Medulla oblongata (tissue), 1 donor: ENCODE measurements at regions not wholly inside any gene's neighbourhood (a gene's known extent, or its start where the extent isn't known, plus 50 kb on each side); places are given as distances from the start of the nearest gene placed in this dataset.

ENCODE experiments used
- DNase-seq: peaks from one replicate; pipeline ENCODE4 v3.0.0-alpha.2; 2015; ENCODE audit errors: extremely low spot score

DNA sequence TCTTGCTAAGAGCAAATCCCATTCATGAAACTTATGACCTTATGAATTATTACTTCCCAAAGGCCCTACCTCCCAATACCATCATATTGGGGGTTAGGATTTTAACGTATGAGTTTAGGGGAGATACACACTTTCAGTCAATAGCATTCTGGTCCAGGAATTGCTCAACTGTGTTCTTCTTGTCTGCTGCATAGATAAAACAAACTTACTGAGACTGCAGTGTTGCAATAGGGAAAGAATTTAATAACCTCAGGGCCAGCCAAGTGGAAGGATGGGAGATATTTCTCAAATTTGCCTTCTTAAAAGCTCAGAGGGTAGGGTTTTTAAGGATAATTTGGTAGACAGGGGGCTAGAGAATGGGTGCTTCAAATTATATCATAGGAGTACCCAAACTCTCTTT, 625.8 kb downstream of the OTOL1 start:
- no peak for DNase-seq

DNA sequence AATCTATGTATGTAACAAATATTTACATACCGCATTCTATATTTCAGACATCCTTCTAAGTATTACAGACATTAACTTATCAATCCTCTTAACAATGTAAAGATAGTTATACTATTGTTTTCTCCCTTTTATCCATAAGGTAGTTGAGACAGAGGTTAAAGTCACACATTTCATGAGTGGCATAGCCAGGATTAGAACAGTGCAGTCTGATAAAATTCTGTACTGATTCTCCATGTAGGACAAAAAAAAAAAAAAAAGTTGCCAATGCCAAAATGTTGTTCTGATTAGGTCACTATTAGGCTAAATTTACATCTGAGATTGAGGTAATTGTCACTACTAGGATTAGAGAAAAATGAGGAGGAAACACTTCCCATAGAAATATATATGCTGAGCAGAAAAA, 629.2 kb downstream of the OTOL1 start:
- DNase-seq = no peak

DNA sequence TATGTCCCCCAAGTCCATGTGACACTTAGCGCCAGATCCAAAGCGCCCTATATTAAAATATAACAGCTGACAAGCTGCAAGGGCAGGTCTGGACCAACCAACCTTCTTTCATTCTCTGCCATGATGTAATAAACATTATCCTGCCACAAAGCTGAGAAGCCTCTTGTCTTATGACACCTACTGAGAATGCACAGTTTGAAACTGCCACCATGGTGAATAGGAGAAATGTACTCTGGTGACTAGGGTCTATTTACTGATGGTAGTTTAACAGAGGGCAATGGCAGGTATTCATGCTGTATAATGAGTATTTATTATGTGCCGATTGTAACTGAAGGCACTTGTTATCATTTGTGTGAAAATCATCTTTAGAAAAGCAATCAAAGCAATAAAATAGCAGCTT, 634.0 kb downstream of the OTOL1 start:
- DNase-seq = no peak

DNA sequence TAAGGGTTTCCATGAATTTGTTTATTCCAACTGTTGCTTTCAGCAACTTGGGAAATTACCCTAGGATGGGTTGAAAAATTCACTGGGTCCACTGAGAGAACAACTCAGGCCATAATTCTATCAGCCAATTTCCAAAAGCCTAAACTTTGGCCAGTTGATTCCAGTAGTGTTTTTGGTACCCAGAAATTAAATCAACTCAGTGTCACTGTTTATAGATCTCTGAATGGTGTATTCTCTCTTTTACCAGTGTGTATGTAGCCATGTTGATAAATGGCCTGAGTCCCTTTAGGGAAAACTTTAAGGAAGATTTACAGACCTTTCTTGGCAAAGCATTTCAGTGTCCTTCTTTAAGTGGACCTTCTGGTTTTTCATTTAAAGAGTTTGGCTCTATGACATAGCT, 636.4 kb downstream of the OTOL1 start:
- DNase-seq = no peak

DNA sequence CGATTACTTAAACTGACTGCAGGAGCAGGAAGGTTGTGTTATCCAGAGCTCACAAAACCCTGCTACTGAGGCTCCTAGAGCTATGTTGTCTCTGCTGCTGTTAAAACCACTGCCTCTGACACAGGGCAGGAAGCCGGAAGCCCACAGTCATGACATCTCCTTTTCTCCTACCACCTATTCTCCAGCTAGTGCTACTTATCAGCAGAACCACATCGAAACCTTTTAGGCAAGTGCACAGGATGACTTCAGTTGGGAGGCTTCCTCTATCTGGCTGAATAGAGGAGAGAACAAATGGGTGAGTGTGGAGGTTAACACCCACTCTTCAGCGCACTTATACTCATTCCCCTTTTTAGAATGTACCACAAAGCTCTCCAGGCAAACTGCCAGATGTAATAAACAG, 638.0 kb downstream of the OTOL1 start:
- DNase-seq = no peak

DNA sequence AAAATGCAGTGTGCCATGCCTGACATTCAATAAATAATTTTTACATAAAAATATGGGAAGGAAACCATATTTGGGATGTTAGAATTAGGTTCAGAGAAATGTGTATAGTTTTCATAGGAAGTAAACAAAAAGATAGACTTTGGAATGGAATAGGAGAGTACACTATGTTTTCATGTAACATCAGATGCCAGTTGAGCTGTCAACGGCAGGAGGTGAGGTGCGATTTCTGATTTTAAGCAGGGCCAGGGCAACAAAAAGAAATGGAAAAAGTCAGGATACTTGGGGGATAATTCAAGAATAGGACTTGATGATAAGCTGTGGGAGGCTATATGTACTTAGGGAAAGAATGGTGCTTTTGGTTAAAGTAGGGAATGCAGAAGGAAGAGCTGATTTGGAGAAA, 639.5 kb downstream of the OTOL1 start:
- DNase-seq = no peak

DNA sequence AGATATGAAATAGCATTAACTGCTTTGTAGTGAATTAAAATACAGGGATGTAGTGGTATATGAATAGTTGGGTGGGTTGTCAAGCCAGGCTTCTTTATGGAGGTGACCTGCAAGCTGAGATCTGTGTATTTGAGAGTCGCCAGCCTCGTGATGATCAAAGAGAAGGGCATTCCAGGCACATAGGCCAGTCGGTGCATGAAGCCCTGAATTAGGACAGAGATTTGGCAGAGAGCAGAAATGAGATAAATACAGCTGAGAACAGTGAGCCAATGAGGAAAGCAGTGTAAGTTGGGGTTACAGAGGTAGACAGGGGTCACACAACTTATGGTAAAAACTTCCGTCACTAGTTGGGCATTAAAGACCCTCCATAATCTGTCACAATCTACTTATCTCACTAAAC, 641.9 kb downstream of the OTOL1 start:
- no peak for DNase-seq

DNA sequence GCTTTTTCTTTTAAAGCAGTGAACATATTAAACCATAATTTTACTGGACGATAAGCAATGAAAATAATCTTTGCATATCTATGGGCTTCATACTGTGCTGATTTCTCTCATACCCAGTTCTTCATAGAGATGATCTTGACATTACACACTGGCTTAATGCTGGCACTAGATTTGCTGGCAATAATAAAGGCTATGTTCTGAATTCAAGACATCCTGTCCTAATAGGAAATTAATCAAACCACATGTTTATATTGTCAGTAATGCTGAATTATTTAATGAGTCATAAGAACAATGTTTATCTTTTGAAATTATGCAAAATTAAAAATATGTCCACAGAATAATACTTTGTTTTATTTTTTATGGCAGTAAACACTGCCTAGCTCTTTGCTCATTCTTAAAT, 643.2 kb downstream of the OTOL1 start:
- DNase-seq = no peak

DNA sequence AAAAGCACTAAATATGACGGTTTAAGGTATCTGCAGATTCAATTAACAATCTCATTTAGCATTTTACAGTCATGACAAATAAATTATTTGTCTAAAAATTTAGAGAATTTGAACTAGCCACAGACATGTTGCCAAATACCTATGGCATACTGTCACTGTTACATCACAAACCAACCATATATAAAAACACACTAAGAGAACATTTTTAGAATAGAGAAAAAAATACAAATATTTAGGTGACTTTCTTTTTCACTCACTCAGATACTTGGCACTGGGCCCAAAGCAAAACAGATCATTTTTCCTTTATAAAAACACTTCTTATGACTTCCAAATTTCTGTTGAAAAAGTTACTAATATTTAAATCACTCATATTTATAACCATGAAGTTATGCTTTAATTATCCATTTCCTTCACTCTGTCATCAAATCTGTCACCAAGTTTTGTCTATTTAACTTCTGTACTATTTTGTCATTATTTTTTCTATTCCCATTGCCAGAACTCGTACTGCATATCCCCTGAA, 644.7 kb downstream of the OTOL1 start:
- no peak for DNase-seq

DNA sequence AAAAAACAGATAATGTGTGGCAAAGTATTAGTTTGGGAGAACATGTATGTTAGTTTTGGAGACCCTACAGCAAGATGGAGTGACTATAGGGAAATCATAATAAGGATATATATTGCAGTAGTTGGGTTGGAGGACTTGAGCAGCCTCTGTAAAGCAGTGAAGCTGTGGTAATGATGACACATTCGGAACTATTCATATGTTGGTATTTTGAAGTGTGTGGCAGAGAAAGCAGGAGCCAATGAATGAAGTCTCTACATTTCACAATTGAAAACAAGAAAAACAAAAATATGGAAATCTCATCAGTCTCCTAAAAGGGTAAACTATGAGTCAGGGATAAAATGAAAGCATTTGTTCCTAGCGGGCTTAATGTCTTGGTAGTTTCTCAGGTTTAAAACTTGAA, 645.9 kb downstream of the OTOL1 start:
- DNase-seq = no peak

DNA sequence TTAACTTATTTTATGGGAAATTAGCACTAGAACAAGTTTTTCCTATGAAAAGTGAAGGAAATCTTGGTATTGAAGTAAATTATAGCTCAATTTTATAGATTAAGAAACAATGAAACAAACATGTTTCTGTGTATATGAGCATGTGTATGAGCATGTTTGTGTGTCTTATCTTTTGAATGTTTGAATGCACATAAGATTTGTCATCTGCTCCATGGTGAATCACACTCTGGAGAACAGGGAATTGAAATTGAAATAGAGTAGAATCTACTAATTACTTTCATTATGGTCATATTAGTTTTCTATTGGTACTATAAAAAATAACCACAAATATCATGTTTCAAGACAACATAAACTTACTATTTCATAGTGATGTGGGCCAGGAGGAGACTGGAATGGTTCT, 646.6 kb downstream of the OTOL1 start:
- no peak for DNase-seq

DNA sequence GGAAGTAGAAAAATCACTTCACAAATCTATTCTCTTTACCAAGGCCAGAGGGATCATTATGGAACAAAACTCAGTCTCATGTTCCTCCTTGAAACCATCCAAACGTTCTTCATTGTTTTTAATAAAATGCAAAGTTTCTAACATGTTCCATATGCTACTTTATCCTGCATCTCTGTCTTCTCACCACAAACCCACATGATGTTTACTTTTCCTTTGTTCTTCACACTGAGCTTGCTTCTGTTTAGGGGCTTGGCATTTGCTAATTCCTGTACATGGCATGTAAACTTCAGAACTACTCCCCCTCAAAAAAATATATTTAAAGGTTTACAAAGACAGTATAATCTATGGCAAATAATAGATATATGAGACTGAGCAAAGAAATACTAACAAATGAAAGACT, 651.4 kb downstream of the OTOL1 start:
- no peak for DNase-seq

DNA sequence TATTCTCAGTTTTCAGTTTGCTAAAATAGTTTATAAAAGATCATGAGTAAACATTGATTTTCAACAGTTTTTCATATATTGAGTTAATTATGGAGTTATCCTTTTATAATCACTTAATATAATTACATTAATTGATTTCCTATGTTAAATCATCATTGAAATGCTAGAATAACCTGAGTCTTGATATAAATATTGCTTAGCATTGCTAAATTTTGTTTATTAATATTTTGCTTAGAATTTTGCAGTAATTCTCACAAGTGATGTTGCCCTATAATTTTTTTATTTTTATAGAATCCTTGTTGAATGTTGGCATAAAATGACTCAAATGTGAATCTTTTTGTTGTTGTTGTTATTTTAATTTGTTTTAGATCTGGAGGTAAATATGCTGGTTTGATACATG, 654.2 kb downstream of the OTOL1 start:
- DNase-seq = no peak

DNA sequence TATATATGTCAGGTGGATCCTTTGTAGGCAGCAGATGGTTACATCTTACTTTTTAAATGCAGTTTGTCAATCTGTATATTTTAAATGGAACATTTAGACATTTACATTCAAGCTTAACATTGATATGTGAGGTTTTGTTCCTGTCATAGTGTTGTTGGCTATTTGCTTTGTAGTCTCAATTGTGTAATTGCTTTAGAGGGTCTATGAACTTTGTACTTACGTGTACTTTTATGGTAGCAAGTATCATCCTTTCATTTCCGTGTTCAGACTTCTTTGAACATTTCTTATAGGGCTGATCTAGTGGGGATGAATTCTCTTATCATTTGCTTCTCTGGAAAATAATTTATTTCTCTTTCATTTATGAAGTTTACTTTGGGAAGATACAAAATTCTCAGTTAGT, 656.0 kb downstream of the OTOL1 start:
- no peak for DNase-seq

DNA sequence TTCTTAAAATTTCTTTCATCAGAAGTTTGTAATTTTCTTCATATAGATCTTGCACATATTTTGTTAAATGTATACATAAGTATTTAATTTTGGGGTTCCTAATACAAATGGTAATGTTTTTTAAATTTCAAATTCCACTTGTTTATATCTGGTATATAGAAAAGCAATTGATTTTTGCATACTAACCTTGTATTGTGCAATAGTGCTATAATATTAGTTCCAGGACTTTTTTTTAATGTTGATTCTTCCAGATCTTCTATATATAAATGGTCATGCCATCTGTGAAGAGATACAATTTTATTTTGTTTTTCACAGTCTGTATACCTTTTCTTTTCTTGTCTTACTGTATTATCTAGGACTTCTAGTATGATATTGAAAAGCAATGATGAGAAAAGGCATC, 665.0 kb downstream of the OTOL1 start:
- DNase-seq = no peak

DNA sequence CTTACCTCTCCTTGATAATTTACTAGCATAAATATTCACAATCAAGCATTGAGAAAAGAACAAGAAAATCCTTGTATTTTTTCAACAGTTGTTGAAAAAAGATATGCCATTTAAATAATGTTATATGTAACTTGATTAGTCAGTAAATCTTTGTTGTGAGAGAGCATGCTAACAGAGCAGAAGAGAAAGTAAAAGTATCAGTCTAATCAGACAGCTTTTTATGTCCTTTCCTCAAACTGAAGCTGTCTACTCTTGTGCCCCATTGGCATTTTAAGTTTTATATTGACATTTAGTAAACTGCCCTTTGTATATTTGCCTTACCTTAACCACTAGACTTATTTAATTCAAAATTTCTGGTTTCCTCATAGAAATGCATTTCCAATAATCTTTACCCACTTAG, 668.7 kb downstream of the OTOL1 start:
- no peak for DNase-seq

DNA sequence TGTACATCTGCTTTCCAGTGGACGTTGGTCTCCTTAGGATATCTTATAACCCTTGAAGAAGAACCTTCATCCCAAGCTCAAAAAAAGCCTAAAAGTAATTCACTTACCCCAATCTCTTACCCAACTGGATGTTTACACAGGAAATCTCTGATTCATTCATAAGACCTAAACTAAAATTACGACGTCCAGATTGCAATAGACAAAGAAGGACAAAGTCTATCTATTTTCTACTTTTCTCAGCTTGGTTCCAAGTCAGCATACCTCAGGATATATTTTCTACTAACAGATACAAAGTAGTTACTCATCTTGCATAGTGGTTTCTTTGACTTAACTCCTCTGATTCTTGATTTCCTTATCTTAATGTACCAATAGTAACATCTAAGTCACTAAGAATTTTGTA, 669.9 kb downstream of the OTOL1 start:
- no peak for DNase-seq

DNA sequence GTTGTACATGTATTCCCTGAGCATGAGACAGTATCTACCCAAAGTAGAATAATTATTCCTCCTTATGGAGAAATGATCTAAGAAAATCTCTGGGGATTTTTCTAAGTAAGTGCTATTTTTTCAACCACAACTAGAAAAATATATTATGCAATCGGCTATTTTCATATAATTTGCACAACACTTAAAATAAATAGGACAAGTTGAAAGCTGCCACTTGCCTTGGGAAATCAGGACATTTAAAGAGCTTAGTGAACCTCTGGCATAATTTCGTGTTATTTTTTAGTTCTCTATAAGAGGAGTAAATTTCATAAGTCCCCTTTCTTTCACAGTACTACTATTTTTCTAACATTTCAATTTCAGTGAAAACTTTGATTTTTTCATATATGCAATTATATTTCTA, 672.1 kb downstream of the OTOL1 start:
- DNase-seq = no peak

DNA sequence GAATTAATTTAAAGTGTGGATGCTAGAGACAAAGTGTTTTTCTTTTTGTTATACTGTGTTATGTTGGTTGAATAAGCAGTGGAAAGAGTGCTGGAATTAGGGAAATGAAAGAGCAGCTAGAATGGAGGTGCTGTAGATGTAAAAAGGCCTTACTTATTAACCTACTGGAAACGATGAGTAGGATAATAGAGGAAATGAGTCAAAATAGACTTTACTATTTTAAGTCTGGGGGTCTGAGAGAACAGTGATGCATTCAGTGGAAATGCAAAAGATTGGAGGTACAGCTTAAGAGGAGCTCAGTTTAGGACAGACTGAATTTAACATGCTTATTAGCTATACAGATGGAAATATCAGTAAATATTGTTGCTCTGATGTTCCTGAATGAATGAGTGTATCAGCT, 674.0 kb downstream of the OTOL1 start:
- no peak for DNase-seq

DNA sequence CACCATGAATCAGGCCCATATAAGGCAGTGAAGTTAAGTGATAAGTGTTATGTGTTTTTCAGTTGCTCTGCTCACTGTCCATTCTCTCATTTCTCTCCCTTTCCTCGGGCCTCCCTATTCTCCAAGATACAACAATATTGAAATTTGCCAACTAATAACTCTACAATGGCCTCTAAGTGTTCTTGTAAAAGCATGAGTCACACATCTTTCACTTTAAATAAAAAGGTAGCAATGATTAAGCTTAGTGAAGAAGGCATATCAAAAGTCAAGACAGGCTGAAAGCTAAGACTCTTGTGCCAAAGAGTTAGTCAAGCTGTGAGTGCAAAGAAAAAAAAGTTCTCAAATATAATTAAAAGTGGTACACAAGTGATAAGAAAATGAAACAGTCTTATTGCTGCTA, 675.4 kb downstream of the OTOL1 start:
- no peak for DNase-seq

DNA sequence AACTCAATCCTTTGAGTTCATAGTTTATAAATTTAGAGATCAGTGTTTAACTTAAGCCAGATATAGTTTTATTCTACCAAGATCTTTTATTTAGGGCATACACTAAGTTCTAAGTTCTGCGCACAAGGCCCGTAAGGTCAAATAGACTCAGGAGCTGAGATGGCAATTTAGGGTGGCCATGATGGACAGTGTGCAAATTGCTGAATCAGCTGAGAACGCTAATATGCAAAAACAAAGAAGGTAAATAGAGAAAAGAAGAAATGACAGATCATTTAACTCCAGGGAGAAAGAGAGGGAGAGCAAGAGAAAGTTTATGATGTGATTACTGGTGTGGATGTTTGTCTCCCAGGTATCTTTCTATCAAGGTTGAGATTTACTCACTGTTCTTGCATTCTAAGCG, 678.5 kb downstream of the OTOL1 start:
- no peak for DNase-seq

DNA sequence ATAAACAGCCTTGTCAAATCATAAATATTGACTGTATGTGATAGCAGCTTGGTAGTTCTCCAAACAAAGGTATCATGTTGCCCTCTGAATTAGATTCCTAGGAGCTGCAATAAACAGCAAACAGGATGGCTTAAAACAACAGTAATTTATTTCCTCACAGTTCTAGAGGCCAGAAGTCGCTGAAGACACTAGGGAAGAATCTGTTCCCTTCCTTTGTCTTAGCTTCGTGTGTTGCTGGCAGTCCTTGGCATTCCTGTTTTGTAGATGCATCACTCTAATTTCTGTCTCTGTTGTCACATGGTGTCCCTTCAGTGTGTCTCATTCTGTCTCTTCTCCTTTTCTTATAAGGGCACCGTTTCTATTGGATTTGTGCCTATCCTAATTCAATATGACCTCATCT, 679.3 kb downstream of the OTOL1 start:
- no peak for DNase-seq

DNA sequence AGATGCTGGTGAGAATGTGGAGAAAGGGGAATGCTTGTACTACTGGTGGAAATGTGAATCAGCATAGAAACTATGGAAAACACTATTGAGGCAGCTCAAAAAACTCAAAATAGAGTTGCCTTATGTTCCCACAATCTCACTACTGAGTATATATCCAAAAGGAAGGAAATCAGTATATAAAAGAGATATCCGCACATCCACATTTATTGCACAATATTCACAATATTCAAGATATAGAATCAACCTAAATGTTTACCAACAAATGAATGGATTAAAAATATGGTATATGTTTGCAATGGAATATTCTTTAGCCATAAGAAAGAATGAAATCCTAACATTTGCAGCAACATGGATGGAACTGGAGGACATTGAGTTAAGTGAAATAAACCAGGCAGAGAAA, 686.8 kb downstream of the OTOL1 start:
- no peak for DNase-seq

DNA sequence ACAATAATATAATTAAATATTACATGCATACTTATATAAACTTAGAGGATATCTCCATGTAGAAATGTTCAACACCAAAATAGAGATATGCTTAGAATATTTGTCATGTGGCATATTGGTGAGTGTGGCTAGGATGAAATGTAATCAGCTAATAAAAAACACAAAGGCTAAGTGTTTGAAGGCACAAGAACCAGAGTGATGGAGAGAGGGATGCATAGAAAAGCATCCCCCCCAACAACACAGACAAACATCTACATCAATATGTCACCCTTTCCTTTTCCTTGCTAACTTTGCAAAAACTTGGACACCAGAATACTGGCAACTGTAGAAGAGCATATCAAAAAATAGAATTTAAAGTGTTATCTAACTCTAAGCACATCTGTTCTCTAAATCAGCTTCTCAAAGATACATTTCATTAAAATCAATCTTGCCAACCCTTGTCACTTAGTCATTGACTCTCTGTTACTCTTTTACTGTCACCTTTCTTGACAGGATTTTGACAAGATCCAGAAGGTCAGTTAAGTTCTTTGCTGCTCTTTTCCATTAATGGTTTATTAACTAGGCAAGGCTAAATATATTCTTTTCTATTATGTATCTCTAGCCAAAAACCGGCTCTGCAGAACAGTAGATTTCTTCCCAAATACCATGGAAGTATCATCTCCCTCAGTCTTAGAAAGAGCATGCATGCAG, 695.9 kb downstream of the OTOL1 start:
- no peak for DNase-seq
